ENCODE measurements at regions not wholly inside any gene's neighbourhood (a gene's known extent, or its start where the extent isn't known, plus 50 kb on each side); places are given as distances from the start of the nearest gene placed in this dataset.
"Not testable (repeated sequence)": the region's sequence is repeated elsewhere in the genome, so short reads cannot be mapped to it uniquely, and the experiment has no call there.

DNA sequence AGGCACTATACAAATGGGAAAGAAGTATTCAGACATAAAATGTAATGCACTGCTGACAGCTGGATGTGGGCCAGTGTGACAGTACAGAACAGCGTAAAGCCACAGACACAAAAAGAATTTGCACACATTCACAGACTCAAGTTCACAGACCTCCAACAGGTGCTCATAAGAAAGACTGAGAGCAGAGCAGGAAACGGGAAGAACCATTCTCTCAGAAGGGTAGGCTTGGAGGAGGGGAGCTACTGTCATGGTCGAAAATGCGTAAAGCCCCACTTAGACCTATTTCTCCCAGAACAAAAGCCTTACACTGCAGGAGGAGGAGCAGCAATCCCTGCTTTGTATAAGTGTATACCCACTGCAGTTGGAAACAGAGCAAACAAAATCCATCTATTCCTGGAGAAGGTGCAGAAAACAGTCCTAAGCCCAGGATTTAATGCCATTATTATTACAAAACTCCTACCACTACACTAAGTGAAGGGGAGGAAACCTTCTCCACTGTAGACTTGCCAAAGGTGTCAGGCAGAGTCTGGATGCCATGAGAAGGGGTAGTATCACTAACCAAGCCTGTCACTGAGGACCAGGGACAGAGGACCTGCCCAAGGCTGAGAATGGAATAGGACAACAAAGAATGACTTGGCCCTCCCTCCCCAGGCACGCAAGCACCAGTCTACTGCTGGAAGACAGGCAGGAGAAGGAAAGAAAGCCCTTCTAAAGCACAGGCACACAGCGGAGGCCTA, 103.0 kb upstream of the FAM25C start:
- H3K27ac Mint-ChIP-seq (ENCODE audit: unreplicated experiment) = peak overlapping the region; percentile 43
- not testable (repeated sequence) for H3K36me3 Mint-ChIP-seq (ENCODE audit: unreplicated experiment); H3K27me3 Mint-ChIP-seq (ENCODE audit: unreplicated experiment); DNase-seq; H3K9me3 Mint-ChIP-seq (ENCODE audit: unreplicated experiment); H3K4me1 Mint-ChIP-seq (ENCODE audit: low read depth, unreplicated experiment); H3K4me3 Mint-ChIP-seq (ENCODE audit: unreplicated experiment)

DNA sequence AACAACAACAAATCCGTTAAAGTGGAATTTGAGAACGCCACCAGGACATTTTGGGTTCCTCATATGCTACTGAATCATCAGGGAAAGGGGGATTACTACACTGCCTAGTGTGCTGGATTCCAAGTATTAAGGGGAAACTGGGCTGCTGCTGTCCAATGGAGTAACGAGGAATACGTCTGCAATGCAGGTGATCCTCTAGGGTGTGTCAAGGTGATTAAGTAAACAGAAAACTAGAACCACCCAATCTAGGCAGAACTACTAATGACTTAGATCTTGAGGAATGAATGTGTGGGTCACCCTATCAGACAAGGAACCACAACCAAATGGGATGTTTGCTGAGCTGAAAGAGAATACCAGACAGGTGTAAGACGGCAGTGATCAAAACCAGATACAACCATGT, 99.3 kb upstream of the FAM25C start:
- H3K36me3 Mint-ChIP-seq (ENCODE audit: unreplicated experiment); H3K27me3 Mint-ChIP-seq (ENCODE audit: unreplicated experiment); H3K4me1 Mint-ChIP-seq (ENCODE audit: low read depth, unreplicated experiment); H3K9me3 Mint-ChIP-seq (ENCODE audit: unreplicated experiment); H3K4me3 Mint-ChIP-seq (ENCODE audit: unreplicated experiment); DNase-seq; H3K27ac Mint-ChIP-seq (ENCODE audit: unreplicated experiment): not testable (repeated sequence)

DNA sequence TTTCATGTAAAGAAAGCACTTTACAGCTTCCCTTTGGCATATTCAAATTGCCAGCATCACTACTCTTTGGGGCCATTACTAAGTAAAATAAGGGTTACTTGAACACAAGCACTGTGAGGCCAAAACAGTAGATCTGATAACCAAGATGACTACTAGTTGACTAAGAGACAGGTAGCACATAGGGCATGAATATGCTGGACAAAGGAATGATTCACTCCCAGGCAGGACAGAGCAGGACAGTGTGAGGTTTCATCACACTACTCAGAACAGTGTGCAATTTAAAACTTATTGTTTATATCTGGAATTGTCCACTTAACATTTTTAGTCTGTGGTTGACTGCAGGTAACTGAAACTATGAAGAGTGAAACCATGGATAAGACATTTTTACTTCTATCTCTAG, 91.1 kb upstream of the FAM25C start:
- not testable (repeated sequence) for H3K27ac Mint-ChIP-seq (ENCODE audit: unreplicated experiment); H3K36me3 Mint-ChIP-seq (ENCODE audit: unreplicated experiment); H3K4me1 Mint-ChIP-seq (ENCODE audit: low read depth, unreplicated experiment); H3K9me3 Mint-ChIP-seq (ENCODE audit: unreplicated experiment); DNase-seq; H3K4me3 Mint-ChIP-seq (ENCODE audit: unreplicated experiment); H3K27me3 Mint-ChIP-seq (ENCODE audit: unreplicated experiment)

DNA sequence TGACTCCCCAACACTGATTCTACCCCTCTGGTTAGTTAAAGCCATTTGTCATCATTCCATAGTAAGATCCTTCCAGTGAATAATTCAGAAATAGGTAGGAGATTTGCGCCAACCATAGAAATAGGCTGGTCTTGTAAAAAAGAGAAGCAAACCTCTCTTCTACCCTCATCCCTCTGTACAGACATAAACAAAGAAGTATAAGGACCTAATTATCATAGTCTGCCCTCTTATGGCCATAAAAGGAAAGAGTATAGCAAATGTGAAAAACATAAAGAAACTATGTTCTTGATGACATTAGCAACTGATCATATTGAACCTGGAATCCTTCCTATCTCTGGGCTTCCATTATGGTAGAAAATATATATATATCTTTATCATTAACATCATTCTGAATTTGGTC, 88.5 kb upstream of the FAM25C start:
- not testable (repeated sequence) for H3K4me1 Mint-ChIP-seq (ENCODE audit: low read depth, unreplicated experiment); H3K9me3 Mint-ChIP-seq (ENCODE audit: unreplicated experiment)

DNA sequence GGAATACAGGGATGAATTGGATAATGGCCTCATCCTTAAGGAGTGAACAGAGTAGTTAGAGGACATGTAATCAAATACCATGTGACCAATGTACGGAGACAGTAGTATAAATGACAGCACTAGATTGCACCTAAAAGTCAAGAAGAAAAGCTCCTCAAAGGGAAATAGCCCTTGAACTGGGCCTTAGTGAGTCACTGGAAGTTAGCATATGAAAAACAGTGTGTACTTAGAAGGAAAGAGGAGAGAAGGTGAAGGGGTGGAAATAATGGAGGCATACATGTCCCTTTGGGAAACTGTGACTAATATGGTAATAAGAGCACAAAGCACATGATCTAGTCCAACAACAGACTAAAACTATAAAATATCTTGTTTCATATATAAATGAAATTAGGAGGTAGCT, 84.9 kb upstream of the FAM25C start:
- not testable (repeated sequence) for H3K27me3 Mint-ChIP-seq (ENCODE audit: unreplicated experiment); DNase-seq; H3K9me3 Mint-ChIP-seq (ENCODE audit: unreplicated experiment); H3K4me1 Mint-ChIP-seq (ENCODE audit: low read depth, unreplicated experiment); H3K27ac Mint-ChIP-seq (ENCODE audit: unreplicated experiment); H3K4me3 Mint-ChIP-seq (ENCODE audit: unreplicated experiment); H3K36me3 Mint-ChIP-seq (ENCODE audit: unreplicated experiment)

More for the DNA sequence above, 88.5 kb upstream of the FAM25C start:
- not testable (repeated sequence) for DNase-seq; H3K36me3 Mint-ChIP-seq (ENCODE audit: unreplicated experiment); H3K4me3 Mint-ChIP-seq (ENCODE audit: unreplicated experiment); H3K27me3 Mint-ChIP-seq (ENCODE audit: unreplicated experiment); H3K27ac Mint-ChIP-seq (ENCODE audit: unreplicated experiment)

DNA sequence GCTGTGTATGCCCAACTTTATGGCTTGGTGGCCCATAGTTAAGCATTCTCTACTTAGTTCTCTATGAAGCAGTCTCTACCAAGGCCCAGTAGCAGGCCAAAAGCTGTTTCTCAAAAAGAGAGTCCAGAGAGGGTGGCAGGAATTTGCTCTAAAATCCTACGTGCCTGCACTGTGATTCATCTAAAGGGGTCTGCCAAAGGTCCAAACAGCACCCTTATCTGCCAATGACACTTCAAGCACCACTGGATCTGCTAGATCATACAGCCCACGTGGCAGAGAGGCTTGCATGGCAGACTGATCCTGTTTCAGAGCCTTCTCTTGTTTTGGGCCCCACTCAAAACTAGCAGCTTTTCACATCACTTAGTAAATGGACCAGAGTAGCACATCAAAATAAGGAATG, 71.6 kb upstream of the FAM25C start:
- not testable (repeated sequence) for H3K9me3 Mint-ChIP-seq (ENCODE audit: unreplicated experiment); H3K36me3 Mint-ChIP-seq (ENCODE audit: unreplicated experiment); H3K4me1 Mint-ChIP-seq (ENCODE audit: low read depth, unreplicated experiment); H3K4me3 Mint-ChIP-seq (ENCODE audit: unreplicated experiment); H3K27ac Mint-ChIP-seq (ENCODE audit: unreplicated experiment); H3K27me3 Mint-ChIP-seq (ENCODE audit: unreplicated experiment); DNase-seq

DNA sequence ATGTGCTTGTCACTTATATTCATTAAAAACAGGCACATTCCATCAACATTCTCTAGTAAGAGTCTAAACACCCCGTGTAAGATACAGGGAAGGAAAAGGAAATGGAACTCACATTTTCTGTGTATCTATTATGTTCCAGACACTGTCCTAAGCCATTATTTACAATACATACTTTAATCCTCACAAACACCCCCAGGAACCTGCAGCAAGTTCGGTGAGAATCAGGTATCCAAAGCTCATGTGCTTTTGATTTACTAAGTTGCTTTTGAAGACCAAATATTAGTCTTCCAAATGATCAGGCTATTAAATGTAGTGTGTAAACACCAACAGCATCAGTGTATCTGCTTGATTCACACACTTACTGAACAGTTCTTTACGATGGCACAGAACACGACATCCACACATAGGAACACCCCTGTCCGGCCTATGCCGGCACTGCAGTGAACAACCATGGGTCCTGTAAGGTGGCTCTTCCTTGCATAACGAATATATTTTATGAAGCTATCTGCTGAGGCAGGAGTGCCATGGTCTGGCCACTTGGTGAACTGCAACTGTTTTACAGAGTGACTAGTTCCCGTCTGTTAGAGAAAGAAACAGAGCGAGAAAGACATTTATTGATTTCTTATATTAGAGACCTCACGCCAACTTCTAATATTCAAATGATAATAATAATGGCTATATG, 64.5 kb upstream of the FAM25C start:
- not testable (repeated sequence) for H3K9me3 Mint-ChIP-seq (ENCODE audit: unreplicated experiment); DNase-seq; H3K36me3 Mint-ChIP-seq (ENCODE audit: unreplicated experiment); H3K4me3 Mint-ChIP-seq (ENCODE audit: unreplicated experiment); H3K27me3 Mint-ChIP-seq (ENCODE audit: unreplicated experiment); H3K4me1 Mint-ChIP-seq (ENCODE audit: low read depth, unreplicated experiment); H3K27ac Mint-ChIP-seq (ENCODE audit: unreplicated experiment)

DNA sequence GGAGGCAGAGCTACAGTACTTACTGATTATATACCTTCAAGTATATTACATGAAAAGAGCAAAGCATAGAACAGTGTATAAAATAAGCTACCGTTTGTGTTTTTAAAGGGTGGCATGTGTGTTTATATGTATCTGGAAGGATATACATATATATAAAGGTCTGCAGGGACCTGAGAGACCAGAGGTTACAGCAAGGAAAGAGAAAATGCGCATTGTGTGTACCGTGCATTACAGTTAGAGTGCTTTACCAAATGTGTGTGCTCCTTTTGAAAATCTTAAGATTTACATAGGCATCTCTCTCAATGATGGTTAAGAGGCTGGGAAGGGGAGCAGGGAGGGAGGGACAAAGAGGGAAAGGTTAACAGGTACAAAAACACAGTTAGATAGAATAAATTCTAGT, 55.8 kb upstream of the FAM25C start:
- not testable (repeated sequence) for H3K36me3 Mint-ChIP-seq (ENCODE audit: unreplicated experiment); DNase-seq; H3K4me3 Mint-ChIP-seq (ENCODE audit: unreplicated experiment); H3K9me3 Mint-ChIP-seq (ENCODE audit: unreplicated experiment); H3K4me1 Mint-ChIP-seq (ENCODE audit: low read depth, unreplicated experiment); H3K27me3 Mint-ChIP-seq (ENCODE audit: unreplicated experiment); H3K27ac Mint-ChIP-seq (ENCODE audit: unreplicated experiment)
